ENCODE measurements at regions not wholly inside any gene's neighbourhood (a gene's known extent, or its start where the extent isn't known, plus 50 kb on each side); places are given as distances from the start of the nearest gene placed in this dataset.

GRCh38 chr10:108060246-108060645, 895.7 kb upstream of the SORCS1 start (continued):
- TF ChIP-seq JUNB (IDR thresholded peaks at IDR 0.05; ENCODE audit: unreplicated experiment), result no peak
- no peak for TF ChIP-seq ETS1 (IDR thresholded peaks at IDR 0.05)
- no peak for TF ChIP-seq STAT1 (IDR thresholded peaks at IDR 0.05; ENCODE audit: unreplicated experiment)
- TF ChIP-seq ZNF462 (CRISPR knock-in tag; IDR thresholded peaks at IDR 0.05), result no peak

- Mint-ChIP-seq H3K9me3 (no peaks in the 10 kb centered on the region), H3K27ac (no peak overlapping the region), H3K27me3 (ENCODE audit: insufficient read depth, low read depth, poor library complexity) (no peaks in the 10 kb centered on the region), H3K4me3 (no peak overlapping the region), H3K4me1 (peaks cover 16% of the 10 kb centered on the region), H3K36me3 (ENCODE audit: low read depth) (no peaks in the 10 kb centered on the region)
- peaks cover 7% of the 10 kb centered on the region for H3K4me1 ChIP-seq (ENCODE audit: insufficient read depth)
- no peak for DNase-seq (ENCODE audit: low spot score)
- no peaks in the 10 kb centered on the region for H4K20me1 ChIP-seq (replicated peaks; ENCODE audit: insufficient read depth)
- peaks cover 13% of the 10 kb centered on the region; the same call in 1 of the 2 replicates for H3K9me2 ChIP-seq (ENCODE audit: insufficient read depth)
- H3K4me3 ChIP-seq, result no peak overlapping the region
- no peaks in the 10 kb centered on the region for H3K79me2 ChIP-seq (replicated peaks; ENCODE audit: insufficient read depth)
- H3K36me3 ChIP-seq (ENCODE audit: insufficient read depth), result no peaks in the 10 kb centered on the region
- H3F3A ChIP-seq (replicated peaks; ENCODE audit: low read depth), result no peaks in the 10 kb centered on the region
- no peak overlapping the region for H3K27ac ChIP-seq (ENCODE audit: low read depth)
- ATAC-seq, result no peak
- no peak overlapping the region for H3K4me2 ChIP-seq
- no peak overlapping the region for H2AFZ ChIP-seq
- no peaks in the 10 kb centered on the region for H3K27me3 ChIP-seq (ENCODE audit: insufficient read depth)
- no peak for TF ChIP-seq REST (IDR thresholded peaks at IDR 0.05; ENCODE audit: unreplicated experiment)
- no peak for TF ChIP-seq NANOG (IDR thresholded peaks at IDR 0.05; ENCODE audit: borderline replicate concordance)
- TF ChIP-seq ZNF114 (CRISPR knock-in tag; IDR thresholded peaks at IDR 0.05), result no peak
These were observed 891.0 kb upstream of the SORCS1 start for GRCh38 chr10:108055506-108055905.

Data from GM23338 (cell line).